Testis (tissue), 2 donors: ENCODE measurements at regions not wholly inside any gene's neighbourhood (a gene's known extent, or its start where the extent isn't known, plus 50 kb on each side); places are given as distances from the start of the nearest gene placed in this dataset.

Experiments used
- POLR2A ChIP-seq: fragments of 450-650 bp; IDR thresholded peaks from one replicate; pipeline ENCODE4 v1.6.1; 2017; ENCODE audit warnings: antibody characterized with exemption, mild to moderate bottlenecking, moderate library complexity
- TF ChIP-seq, protein P1 (sequence below), 3 experiments: fragments of 450-650 bp in 2 of 3; fragments of 200-600 bp in 1 of 3; sonication (generic) in 1 of 3; IDR thresholded peaks; one replicate each; pipeline ENCODE4 v1.5.1; 2016 to 2019; ENCODE audit warnings: antibody characterized with exemption in 3 of 3, mild to moderate bottlenecking in 2 of 3, moderate library complexity in 1 of 3

DNA sequence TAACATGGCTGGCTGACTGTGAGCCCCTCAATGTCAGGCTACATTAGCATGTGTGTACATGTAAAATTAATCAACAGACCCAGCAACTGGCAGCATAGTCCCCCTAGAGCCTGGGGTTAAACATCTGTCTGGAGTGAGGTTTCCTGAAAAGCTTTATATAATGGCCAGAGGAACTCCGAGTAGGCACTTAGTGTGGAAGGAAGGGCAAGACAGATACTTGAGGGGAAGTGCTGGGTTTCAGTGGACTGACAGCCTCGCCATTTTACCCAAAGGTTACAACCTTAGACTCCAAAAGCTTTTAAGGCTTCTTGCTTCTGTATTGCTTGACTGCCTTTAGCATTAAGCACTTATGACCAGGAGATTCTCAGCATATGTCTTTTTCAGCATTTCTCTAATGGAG lies 430.8 kb downstream of the FLRT2 start:
- TF ChIP-seq, protein P1, sequence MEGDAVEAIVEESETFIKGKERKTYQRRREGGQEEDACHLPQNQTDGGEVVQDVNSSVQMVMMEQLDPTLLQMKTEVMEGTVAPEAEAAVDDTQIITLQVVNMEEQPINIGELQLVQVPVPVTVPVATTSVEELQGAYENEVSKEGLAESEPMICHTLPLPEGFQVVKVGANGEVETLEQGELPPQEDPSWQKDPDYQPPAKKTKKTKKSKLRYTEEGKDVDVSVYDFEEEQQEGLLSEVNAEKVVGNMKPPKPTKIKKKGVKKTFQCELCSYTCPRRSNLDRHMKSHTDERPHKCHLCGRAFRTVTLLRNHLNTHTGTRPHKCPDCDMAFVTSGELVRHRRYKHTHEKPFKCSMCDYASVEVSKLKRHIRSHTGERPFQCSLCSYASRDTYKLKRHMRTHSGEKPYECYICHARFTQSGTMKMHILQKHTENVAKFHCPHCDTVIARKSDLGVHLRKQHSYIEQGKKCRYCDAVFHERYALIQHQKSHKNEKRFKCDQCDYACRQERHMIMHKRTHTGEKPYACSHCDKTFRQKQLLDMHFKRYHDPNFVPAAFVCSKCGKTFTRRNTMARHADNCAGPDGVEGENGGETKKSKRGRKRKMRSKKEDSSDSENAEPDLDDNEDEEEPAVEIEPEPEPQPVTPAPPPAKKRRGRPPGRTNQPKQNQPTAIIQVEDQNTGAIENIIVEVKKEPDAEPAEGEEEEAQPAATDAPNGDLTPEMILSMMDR (IDR thresholded peaks at IDR 0.05): no peak
- no peak for TF ChIP-seq POLR2A
